GM18505 (cell line): ENCODE measurements at regions not wholly inside any gene's neighbourhood (a gene's known extent, or its start where the extent isn't known, plus 50 kb on each side); places are given as distances from the start of the nearest gene placed in this dataset.

ENCODE experiments used
- ATAC-seq: cut with Tn5 transposase; IDR thresholded peaks from one replicate; pipeline ENCODE4 v1.9.1; 2021; ENCODE audit not compliant: unreplicated experiment
- POLR2A ChIP-seq: IDR thresholded peaks from 4 replicates; pipeline ENCODE4 v1.6.1; 2011; ENCODE audit warnings: borderline replicate concordance; ENCODE audit not compliant: insufficient read depth, insufficient read length; ENCODE audit errors: extremely low read depth

DNA sequence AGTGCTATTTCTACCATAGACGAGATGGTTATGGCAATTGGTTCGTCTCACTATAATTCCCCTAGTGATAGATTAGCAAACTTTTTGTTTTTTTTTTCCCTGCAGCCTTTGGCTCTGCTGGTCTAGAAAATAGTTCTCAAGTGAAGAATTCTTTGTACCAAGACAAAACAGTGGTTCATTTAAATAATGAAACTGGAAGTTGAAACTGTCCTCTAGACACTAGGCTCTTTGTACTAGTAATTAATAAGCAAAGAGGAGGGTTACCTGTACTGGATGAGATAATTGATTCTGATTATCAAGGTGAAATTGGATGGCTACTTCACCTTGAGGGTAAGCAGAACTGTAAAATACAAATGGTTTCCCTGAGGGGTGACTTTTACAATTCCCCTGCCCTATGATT, 156.9 kb upstream of the DCC start:
- no peak for TF ChIP-seq POLR2A
- no peak for ATAC-seq

GRCh38 chr18:52190195-52190594, 149.8 kb upstream of the DCC start:
- no peak for ATAC-seq
- TF ChIP-seq POLR2A = no peak

GRCh38 chr18:52190631-52191030, 149.4 kb upstream of the DCC start:
- no peak for TF ChIP-seq POLR2A
- no peak for ATAC-seq

GRCh38 chr18:52200406-52200805, 139.6 kb upstream of the DCC start:
- ATAC-seq = no peak
- no peak for TF ChIP-seq POLR2A

GRCh38 chr18:52200921-52201663, 138.9 kb upstream of the DCC start:
- TF ChIP-seq POLR2A = no peak
- ATAC-seq = no peak

DNA sequence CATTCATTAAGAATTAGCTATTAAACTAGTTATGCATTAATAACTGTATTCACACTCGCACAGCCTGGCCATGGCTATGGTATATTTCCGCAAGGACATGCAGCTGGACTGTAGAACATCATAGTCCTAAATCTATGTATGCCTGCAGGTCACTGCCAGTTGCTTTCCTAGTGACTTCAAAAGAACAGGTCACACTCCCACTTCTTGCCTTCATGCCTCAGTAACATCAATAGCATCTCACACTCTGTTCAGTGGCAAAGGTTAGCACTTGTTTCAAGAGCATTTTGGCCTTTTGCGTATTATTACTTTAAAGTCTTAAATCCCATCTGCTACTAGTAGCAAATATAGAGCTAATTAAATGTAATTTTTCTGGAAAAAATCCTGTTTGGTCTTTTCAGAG, 131.4 kb upstream of the DCC start:
- ATAC-seq = no peak
- no peak for TF ChIP-seq POLR2A

GRCh38 chr18:52216109-52216508, 123.9 kb upstream of the DCC start:
- ATAC-seq = no peak
- TF ChIP-seq POLR2A = no peak

GRCh38 chr18:52216666-52217065, 123.3 kb upstream of the DCC start:
- ATAC-seq = no peak
- TF ChIP-seq POLR2A = no peak

DNA sequence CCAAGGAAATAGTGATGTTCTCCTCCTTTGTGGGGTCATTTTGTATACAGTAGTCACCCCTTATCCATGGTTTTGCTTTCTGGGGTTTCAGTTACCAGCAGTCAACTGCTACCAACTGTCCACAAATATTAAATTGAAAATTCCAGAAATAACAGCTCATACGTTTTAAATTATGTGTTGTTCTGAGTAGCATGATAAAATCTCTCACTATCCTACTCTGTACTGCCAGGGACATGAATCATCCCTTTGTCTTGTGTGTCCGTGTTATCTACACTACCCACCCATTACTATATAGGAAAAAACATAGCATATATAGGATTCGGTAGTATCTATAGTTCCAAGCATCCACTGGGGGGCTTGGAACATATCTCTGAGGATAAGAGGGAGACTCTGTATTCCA, 120.9 kb upstream of the DCC start:
- ATAC-seq = no peak
- TF ChIP-seq POLR2A = no peak

DNA sequence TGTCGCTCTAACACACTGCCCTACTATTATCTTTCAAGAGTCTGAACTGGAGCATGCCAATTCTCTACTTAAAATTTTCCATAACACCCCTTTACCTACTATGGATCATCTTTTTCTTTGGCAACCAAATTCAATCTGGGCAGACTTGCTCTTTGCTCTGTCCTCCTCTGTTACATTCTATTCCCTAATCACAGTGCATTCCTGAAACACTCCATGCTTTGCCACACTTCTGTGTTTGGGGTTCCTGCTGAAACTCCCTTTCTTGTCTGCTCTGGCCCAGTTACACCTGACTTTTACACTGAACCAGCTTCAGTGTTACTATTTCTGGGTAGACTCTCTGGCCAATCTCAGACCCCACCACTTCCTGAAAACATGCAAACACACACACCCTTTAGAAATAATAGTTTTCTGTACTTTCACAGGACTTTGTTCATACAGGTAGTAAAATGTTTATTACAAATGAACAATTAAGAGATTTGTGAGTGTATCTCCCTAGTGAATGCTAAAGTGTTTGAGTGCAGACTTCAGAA, 119.9 kb upstream of the DCC start:
- ATAC-seq = no peak
- no peak for TF ChIP-seq POLR2A

DNA sequence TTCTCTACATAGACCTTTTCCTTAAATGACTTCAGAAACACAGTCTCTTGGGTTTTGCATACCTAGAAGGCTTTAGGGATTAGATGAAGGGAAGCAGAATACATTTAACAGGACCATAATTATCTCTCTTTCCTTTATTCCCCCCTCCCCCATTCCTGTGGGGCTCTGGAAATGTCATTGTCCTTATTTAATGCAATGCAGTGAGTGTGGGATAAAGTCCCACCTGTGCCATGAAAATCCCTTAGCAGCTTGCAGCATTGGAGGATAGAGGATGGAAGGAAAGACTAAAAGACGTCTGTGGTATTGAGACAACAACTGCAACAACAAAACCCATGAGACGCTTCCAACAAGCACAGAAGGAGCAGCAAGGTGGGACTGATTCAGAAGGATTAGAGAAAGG, 117.8 kb upstream of the DCC start:
- no peak for TF ChIP-seq POLR2A
- no peak for ATAC-seq

DNA sequence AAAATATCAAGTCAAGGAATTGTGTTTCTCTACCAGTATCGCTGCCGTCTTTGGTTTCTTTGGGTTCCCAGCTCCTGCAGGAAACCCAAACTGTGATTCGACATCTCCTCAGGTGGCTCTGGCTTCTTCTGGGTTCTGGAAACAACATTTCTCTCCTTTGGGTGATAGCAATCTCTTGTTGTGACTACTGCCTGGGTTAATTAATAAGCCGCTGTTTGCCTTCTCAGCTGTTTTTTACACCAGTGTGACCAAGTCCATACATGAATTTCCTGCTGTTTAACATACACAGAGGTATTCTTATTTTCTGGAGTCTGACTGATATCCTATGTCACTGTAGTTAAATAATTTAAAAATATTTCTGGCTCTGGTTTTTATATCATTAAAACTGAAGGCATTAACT, 112.5 kb upstream of the DCC start:
- no peak for ATAC-seq
- no peak for TF ChIP-seq POLR2A

DNA sequence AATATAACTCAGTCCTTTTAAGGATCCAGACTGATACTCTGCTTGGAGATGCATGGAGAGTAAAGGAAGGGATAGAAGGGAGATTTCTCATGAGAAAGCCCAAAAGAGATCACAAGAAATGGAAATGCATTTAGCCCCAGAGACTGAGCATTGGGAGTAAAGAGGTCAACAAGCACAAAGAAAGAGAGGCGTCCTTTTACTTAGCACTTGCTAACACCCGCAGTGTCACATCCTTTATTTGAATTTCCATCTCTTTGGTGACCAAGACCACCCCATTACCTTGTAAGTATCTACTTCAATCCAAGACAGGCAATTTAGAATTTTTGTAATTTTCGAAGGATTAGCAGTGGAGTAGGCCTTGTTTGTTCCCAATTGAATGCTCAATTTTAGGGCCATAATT, 111.8 kb upstream of the DCC start:
- ATAC-seq = no peak
- no peak for TF ChIP-seq POLR2A

DNA sequence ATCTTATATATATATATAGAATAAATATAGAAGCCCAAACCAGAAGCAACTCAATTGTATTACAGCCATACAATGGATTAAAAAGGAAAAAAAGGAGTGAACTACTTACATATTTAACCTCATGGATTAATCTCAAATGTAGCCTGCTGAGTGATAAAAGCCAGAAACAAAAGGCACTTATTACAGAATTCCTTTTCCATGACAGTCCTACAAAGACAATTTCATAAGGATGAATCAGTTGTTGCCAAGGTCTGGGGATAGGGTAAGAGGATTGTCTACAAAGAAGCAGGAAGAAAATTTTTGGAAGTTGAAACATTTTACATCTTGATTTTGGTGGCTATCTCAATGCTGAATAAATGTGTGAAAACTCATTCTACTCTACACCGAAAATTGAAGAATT, 103.9 kb upstream of the DCC start:
- ATAC-seq = no peak
- no peak for TF ChIP-seq POLR2A

GRCh38 chr18:52237551-52237950, 102.4 kb upstream of the DCC start:
- no peak for TF ChIP-seq POLR2A
- no peak for ATAC-seq

DNA sequence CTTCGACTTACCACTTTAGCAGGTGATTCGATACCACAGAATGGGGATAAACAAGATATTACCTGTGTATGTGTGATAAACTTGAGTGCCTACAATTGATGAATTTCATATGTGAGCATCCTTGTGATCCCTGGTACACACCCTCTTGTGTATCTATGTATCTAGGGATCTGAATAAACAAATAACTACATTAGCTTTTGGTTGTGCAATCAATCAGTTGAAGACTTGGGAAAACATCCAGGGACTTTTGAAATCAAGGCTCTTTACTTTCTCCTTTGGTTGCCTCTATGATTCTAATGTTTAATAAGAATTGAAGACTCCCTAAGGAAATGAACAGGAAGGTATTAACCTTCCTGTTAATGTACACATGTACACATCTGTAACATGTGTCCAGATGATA, 97.3 kb upstream of the DCC start:
- TF ChIP-seq POLR2A = no peak
- no peak for ATAC-seq

GRCh38 chr18:52244658-52245057, 95.3 kb upstream of the DCC start:
- ATAC-seq = no peak
- no peak for TF ChIP-seq POLR2A
